ENCODE measurements at regions not wholly inside any gene's neighbourhood (a gene's known extent, or its start where the extent isn't known, plus 50 kb on each side); places are given as distances from the start of the nearest gene placed in this dataset.
"Not testable (repeated sequence)": the region's sequence is repeated elsewhere in the genome, so short reads cannot be mapped to it uniquely, and the experiment has no call there.

GRCh38 chr21:8766142-8766541 is 1755.2 kb upstream of the TPTE start:
- not testable (repeated sequence) for TF ChIP-seq CTCF, POLR2A, EP300 (IDR thresholded peaks at IDR 0.05)

Measured in gastroesophageal sphincter (tissue), 3 donors.